SK-N-SH treated with all-trans-retinoic acid at 6 μM for 48 hours (cell line): ENCODE measurements at regions not wholly inside any gene's neighbourhood (a gene's known extent, or its start where the extent isn't known, plus 50 kb on each side); places are given as distances from the start of the nearest gene placed in this dataset.

ENCODE experiments used
- ATAC-seq: fragments of 200-7000 bp; cut with Tn5 transposase; 3 replicates; pipeline ENCODE4 v1.9.1; 2020; ENCODE audit warnings: mild to moderate bottlenecking, moderate library complexity
- ARNTL ChIP-seq: fragments of 450-650 bp; formaldehyde crosslinking; IDR thresholded peaks from 2 replicates; pipeline ENCODE4 v1.5.0; 2020; ENCODE audit warnings: low read depth, mild to moderate bottlenecking, moderate library complexity, borderline replicate concordance
- BACH2 ChIP-seq: fragments of 250-450 bp; sonication (Bioruptor Pico); IDR thresholded peaks from 2 replicates; pipeline ENCODE4 v1.9.0; 2021; ENCODE audit warnings: mild to moderate bottlenecking, borderline replicate concordance
- CREB5 ChIP-seq: fragments of 250-450 bp; sonication (Bioruptor Pico); IDR thresholded peaks from 2 replicates; pipeline ENCODE4 v1.5.1; 2020; ENCODE audit warnings: low read depth, mild to moderate bottlenecking, moderate library complexity
- CSDC2 ChIP-seq: fragments of 250-450 bp; sonication (Bioruptor Pico); IDR thresholded peaks from 2 replicates; pipeline ENCODE4 v1.5.0; 2020; ENCODE audit warnings: mild to moderate bottlenecking, moderate library complexity
- CSRNP3 ChIP-seq: fragments of 250-450 bp; sonication (Bioruptor Pico); IDR thresholded peaks from 2 replicates; pipeline ENCODE4 v1.5.1; 2021; ENCODE audit warnings: mild to moderate bottlenecking, moderate library complexity
- ESRRG ChIP-seq: fragments of 250-450 bp; sonication (Bioruptor Pico); IDR thresholded peaks from 2 replicates; pipeline ENCODE4 v1.6.1; 2021; ENCODE audit warnings: mild to moderate bottlenecking
- GLIS3 ChIP-seq: fragments of 250-450 bp; sonication (Bioruptor Pico); IDR thresholded peaks from 2 replicates; pipeline ENCODE4 v1.5.0; 2020; ENCODE audit warnings: mild to moderate bottlenecking, moderate library complexity
- ISL1 ChIP-seq: fragments of 250-450 bp; sonication (Bioruptor Pico); IDR thresholded peaks from 2 replicates; pipeline ENCODE4 v2.1.2; 2022; ENCODE audit warnings: mild to moderate bottlenecking, moderate library complexity
- PATZ1 ChIP-seq: fragments of 250-450 bp; sonication (Bioruptor Pico); IDR thresholded peaks from 2 replicates; pipeline ENCODE4 v1.8.0; 2020; ENCODE audit warnings: mild to moderate bottlenecking, moderate library complexity, borderline replicate concordance
- POU6F1 ChIP-seq: fragments of 250-450 bp; sonication (Bioruptor Pico); IDR thresholded peaks from 2 replicates; pipeline ENCODE4 v1.8.0; 2021; ENCODE audit warnings: low read depth, mild to moderate bottlenecking, moderate library complexity, borderline replicate concordance
- RARB ChIP-seq: fragments of 250-450 bp; sonication (Bioruptor Pico); IDR thresholded peaks from 2 replicates; pipeline ENCODE4 v1.8.0; 2021; ENCODE audit warnings: mild to moderate bottlenecking, moderate library complexity
- SNAI2 ChIP-seq: fragments of 250-450 bp; sonication (Bioruptor Pico); IDR thresholded peaks from 2 replicates; pipeline ENCODE4 v1.5.0; 2020; ENCODE audit warnings: mild to moderate bottlenecking, moderate library complexity
- TCF4 ChIP-seq: fragments of 250-450 bp; sonication (Bioruptor Pico); IDR thresholded peaks from 2 replicates; pipeline ENCODE4 v1.8.0; 2021; ENCODE audit warnings: mild to moderate bottlenecking, moderate library complexity, borderline replicate concordance
- TOX ChIP-seq: fragments of 250-450 bp; sonication (Bioruptor Pico); IDR thresholded peaks from 2 replicates; pipeline ENCODE4 v1.8.0; 2021; ENCODE audit warnings: mild to moderate bottlenecking, moderate library complexity, borderline replicate concordance
- ZC3H10 ChIP-seq: fragments of 250-450 bp; sonication (Bioruptor Pico); IDR thresholded peaks from 2 replicates; pipeline ENCODE4 v1.5.1; 2021; ENCODE audit warnings: mild to moderate bottlenecking, moderate library complexity
- ZFP3 ChIP-seq: fragments of 250-450 bp; sonication (Bioruptor Pico); IDR thresholded peaks from 2 replicates; pipeline ENCODE4 v1.5.0; 2020; ENCODE audit warnings: mild to moderate bottlenecking, moderate library complexity
- ZNF565 ChIP-seq: fragments of 450-650 bp; formaldehyde crosslinking; conservative IDR thresholded peaks from 2 replicates; pipeline ENCODE4 v1.5.0; 2020; ENCODE audit warnings: low read depth, mild to moderate bottlenecking, moderate library complexity
- ZNF70 ChIP-seq: fragments of 450-650 bp; formaldehyde crosslinking; IDR thresholded peaks from 2 replicates; pipeline ENCODE4 v1.5.0; 2020; ENCODE audit warnings: mild to moderate bottlenecking, moderate library complexity
- ZNF8 ChIP-seq: fragments of 450-650 bp; formaldehyde crosslinking; IDR thresholded peaks from 2 replicates; pipeline ENCODE4 v1.5.0; 2020; ENCODE audit warnings: mild to moderate bottlenecking, moderate library complexity

DNA sequence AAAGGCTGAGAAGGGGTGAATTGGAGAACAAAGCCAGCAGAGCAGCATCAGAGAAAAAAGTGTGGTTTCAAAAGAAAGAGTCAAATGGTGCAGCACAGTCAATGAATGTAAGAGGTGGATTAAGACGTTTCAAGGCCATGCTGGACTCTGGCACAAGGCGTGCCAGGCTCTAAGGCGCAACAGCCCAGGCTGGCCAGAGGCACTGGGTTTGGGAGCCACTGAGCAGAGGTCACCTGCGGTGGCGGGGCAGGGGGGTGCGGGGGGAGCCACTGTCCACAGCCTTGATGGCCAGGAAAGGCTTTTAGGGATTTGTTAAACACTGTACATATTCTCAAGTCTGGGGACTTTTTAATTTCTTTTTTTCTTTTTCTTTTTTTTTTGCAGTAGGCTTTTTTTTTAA is 222.5 kb upstream of the FAT1 start:
- no peak for ATAC-seq
- no peak for TF ChIP-seq POU6F1
- no peak for TF ChIP-seq ZNF70 (CRISPR knock-in tag)
- TF ChIP-seq CREB5 (CRISPR knock-in tag): no peak
- no peak for TF ChIP-seq ZC3H10
- TF ChIP-seq PATZ1 (CRISPR knock-in tag): no peak
- TF ChIP-seq ZNF8: no peak
- no peak for TF ChIP-seq ZFP3 (CRISPR knock-in tag)
- no peak for TF ChIP-seq ESRRG (CRISPR knock-in tag)
- no peak for TF ChIP-seq ISL1 (CRISPR knock-in tag)
- no peak for TF ChIP-seq GLIS3 (CRISPR knock-in tag)
- no peak for TF ChIP-seq CSDC2 (CRISPR knock-in tag)
- TF ChIP-seq CSRNP3: no peak
- no peak for TF ChIP-seq ZNF565 (CRISPR knock-in tag)
- no peak for TF ChIP-seq BACH2 (CRISPR knock-in tag)
- TF ChIP-seq ARNTL (CRISPR knock-in tag): no peak
- TF ChIP-seq SNAI2 (CRISPR knock-in tag): no peak
- no peak for TF ChIP-seq TCF4 (CRISPR knock-in tag)
- TF ChIP-seq RARB (CRISPR knock-in tag): no peak

GRCh38 chr4:186946682-186947294 is 223.1 kb upstream of the FAT1 start:
- ATAC-seq: peak; percentile 86
- TF ChIP-seq ZNF8: no peak
- TF ChIP-seq ARNTL (CRISPR knock-in tag): no peak
- TF ChIP-seq RARB (CRISPR knock-in tag): no peak
- TF ChIP-seq ZNF70 (CRISPR knock-in tag): no peak
- no peak for TF ChIP-seq CSDC2 (CRISPR knock-in tag)
- TF ChIP-seq ZFP3 (CRISPR knock-in tag): no peak
- no peak for TF ChIP-seq CSRNP3
- TF ChIP-seq GLIS3 (CRISPR knock-in tag): no peak

DNA sequence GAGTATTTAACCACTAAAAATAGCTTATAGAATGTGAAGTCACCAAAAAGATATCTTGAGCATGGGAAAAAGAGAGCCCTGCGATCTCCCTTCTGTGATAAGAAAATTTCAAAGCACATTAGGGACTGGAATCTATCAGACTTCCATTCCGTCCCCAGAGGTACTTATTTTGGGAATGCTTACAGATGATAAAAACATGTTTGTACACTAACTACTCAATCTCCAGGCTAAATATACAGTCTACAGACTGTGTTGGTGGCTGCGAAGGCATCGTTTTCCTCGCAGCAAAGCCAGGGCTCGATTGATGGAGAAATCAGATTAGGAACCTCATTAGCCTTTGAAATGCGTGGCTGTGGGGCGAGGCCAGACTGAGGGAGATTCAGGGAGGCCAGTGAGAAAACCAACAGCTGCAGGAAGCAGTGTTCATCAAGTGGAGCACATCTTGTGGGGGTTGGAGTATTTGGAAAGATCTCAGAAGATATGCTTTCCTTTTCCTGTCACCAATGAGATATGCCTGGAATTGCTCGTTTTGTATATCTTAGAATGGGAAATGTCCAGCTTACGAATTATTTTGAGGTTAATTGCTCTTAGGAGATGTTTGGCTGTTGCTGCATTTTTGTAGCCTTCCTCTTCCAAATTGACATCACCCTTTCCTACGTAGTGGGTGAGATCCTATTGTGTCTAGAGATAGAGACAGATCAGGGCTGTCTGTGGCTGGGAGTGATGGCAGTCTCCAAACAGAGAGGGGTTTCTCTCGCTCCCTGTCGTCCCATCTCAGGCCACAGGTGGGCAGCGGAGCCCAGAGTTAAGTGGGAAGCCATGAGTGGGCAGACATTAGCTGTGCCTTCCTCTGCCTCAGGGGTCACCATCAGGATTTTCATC is 224.9 kb upstream of the FAT1 start:
- peak; percentile 76 for ATAC-seq
- TF ChIP-seq TOX (CRISPR knock-in tag) (no peak), ZC3H10 (no peak), CREB5 (CRISPR knock-in tag) (no peak), POU6F1 (no peak), TCF4 (CRISPR knock-in tag) (no peak), ZNF8 (no peak), ZNF70 (CRISPR knock-in tag) (no peak), RARB (CRISPR knock-in tag) (no peak), PATZ1 (CRISPR knock-in tag) (no peak), ZFP3 (CRISPR knock-in tag) (no peak)
